Colonic mucosa (tissue), 4 donors: ENCODE measurements at regions not wholly inside any gene's neighbourhood (a gene's known extent, or its start where the extent isn't known, plus 50 kb on each side); places are given as distances from the start of the nearest gene placed in this dataset.
"Not testable (repeated sequence)": the region's sequence is repeated elsewhere in the genome, so short reads cannot be mapped to it uniquely, and the experiment has no call there.

ENCODE experiments used
- DNase-seq: peaks from one replicate; pipeline ENCODE4 v3.0.0-alpha.2; 2020
- H3K27ac ChIP-seq: fragments of 200-600 bp; one replicate; pipeline ENCODE4 v1.8.0; 2021
- H3K27me3 ChIP-seq: fragments of 200-600 bp; one replicate; pipeline ENCODE4 v1.8.0; 2021
- H3K36me3 ChIP-seq: fragments of 200-600 bp; one replicate; pipeline ENCODE4 v1.8.0; 2021
- H3K4me1 ChIP-seq: fragments of 200-600 bp; one replicate; pipeline ENCODE4 v1.8.0; 2021; ENCODE audit warnings: mild to moderate bottlenecking
- H3K4me3 ChIP-seq: fragments of 200-600 bp; one replicate; pipeline ENCODE4 v1.8.0; 2021
- H3K9ac ChIP-seq, 2 donors: one replicate each; pipeline ENCODE4 v1.7.0; 2013; ENCODE audit warnings: control low read depth in 2 of 2, low read depth in 2 of 2, low read length in 2 of 2
- H3K9me3 ChIP-seq: fragments of 200-600 bp; one replicate; pipeline ENCODE4 v1.8.0; 2021
- CTCF ChIP-seq: fragments of 200-600 bp; IDR thresholded peaks from one replicate; pipeline ENCODE4 v1.8.0; 2022; ENCODE audit warnings: antibody characterized with exemption, mild to moderate bottlenecking
- intact Hi-C: fragments of 100-400 bp; cut with DNase I; formaldehyde crosslinking; loops from one replicate; pipeline ENCODE4 v1.14.1; 2022
- donor health status: healthy.
- donor health status: DM: no; HTN: no; CAD: no.
- donor health status: DM: no; HTN: no; CAD: no.

- DNase-seq = no peak
- Histone ChIP-seq H3K4me3 (no peak overlapping the region), H3K4me1 (no peaks in the 10 kb centered on the region), H3K9ac (no peak overlapping the region), H3K36me3 (no peaks in the 10 kb centered on the region), H3K27ac (no peak overlapping the region), H3K9me3 (no peaks in the 10 kb centered on the region), H3K27me3 (no peaks in the 10 kb centered on the region)
- TF ChIP-seq CTCF = no peak
- intact Hi-C loops = no loop called here
Measured at GRCh38 chr11:86738568-86738967, 61.8 kb upstream of the PRSS23 start.

DNA sequence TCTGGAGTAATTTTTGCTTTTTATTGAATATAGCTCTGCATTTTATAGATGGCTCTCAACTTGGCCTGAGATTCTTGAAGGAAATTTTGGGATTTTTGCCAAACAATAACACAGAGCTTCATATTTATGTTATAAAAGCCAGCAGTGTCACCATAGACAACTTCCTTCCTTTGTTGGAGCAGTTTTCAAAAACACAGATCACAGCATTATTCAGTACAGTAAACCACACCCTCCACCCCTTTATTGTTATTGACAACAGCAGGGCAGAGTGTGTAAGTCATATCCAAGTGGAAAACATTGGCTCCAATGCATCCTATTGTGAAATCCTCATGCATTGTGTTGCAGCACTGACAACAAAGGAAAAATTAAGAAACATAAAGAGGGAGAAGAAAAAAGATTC lies 62.6 kb upstream of the PRSS23 start:
- intact Hi-C loops = no loop called here
- no peaks in the 10 kb centered on the region for H3K36me3 ChIP-seq
- no peak overlapping the region for H3K4me3 ChIP-seq
- no peak for TF ChIP-seq CTCF
- no peaks in the 10 kb centered on the region for H3K9me3 ChIP-seq
- H3K27ac ChIP-seq = no peak overlapping the region
- H3K27me3 ChIP-seq = no peaks in the 10 kb centered on the region
- DNase-seq = no peak
- H3K4me1 ChIP-seq = no peaks in the 10 kb centered on the region
- H3K9ac ChIP-seq = no peak overlapping the region

DNA sequence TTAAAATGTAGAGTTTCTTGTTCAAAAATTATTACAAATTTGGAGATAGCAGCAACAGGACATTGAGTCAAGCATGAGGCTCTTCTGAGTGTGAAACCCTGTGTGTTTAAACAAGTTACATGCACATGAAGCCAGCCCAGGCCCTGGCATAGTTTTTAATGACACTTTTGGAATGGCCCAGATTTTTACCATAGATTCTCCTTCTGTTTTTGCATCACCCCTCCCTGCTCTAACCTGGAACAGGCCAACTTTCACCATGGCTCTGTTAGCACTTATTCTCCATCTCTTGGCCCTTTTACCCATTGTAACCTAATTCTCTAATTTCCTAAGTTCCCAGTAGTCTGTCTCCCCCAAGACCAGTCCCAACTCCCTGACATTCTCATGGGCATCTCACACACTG lies 63.1 kb upstream of the PRSS23 start:
- Histone ChIP-seq H3K4me3 (no peak overlapping the region), H3K9ac (no peak overlapping the region), H3K27me3 (no peaks in the 10 kb centered on the region), H3K9me3 (no peaks in the 10 kb centered on the region), H3K27ac (no peak overlapping the region), H3K36me3 (no peaks in the 10 kb centered on the region), H3K4me1 (no peaks in the 10 kb centered on the region)
- DNase-seq = no peak
- no peak for TF ChIP-seq CTCF
- intact Hi-C loops = no loop called here

DNA sequence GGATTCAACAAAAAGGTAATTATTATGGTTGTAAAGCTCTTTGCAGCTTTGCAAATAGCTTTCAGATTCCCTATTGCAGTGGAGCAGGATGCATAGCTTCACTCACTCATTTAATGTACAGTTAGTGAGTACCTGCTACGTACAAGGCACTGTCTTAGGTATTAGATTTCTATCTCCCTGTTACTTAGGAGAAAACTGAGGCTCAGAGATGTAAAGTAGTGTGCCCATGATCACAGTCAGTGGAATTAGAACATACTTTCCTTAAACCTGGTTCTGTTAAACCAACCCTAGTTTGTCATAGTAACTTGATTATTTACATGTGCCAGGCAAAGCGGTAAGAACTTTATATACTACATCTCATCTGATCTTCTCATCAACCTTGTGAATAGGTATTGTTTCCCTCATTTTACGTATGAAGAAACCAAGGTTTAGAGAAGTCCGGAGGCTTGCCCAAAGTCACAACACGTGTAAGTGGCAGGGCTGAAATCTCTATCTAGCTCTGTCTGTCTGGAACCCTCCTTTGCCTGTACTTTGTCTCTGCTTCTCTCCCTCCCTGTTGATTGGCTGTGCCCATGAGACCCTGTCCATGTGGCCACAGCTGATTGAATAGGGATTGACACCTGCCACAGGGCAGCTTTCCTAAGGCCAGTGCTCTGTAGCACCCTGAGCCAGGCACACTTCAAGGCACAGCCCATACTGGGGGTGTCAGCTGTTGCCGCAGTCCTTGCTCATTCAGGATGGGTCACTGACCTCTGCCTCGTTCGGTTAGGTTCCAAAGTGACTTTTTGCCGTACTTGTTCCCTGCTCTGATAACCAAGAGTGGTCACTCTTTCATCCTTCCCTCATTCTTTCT lies 63.8 kb upstream of the PRSS23 start:
- H3K27me3 ChIP-seq = no peaks in the 10 kb centered on the region
- no peak for TF ChIP-seq CTCF
- H3K4me3 ChIP-seq = no peak overlapping the region
- H3K36me3 ChIP-seq = no peaks in the 10 kb centered on the region
- H3K4me1 ChIP-seq = no peaks in the 10 kb centered on the region
- H3K9ac ChIP-seq = no peak overlapping the region
- no peak for DNase-seq
- no peak overlapping the region for H3K27ac ChIP-seq
- intact Hi-C loops = no loop called here
- no peaks in the 10 kb centered on the region for H3K9me3 ChIP-seq

DNA sequence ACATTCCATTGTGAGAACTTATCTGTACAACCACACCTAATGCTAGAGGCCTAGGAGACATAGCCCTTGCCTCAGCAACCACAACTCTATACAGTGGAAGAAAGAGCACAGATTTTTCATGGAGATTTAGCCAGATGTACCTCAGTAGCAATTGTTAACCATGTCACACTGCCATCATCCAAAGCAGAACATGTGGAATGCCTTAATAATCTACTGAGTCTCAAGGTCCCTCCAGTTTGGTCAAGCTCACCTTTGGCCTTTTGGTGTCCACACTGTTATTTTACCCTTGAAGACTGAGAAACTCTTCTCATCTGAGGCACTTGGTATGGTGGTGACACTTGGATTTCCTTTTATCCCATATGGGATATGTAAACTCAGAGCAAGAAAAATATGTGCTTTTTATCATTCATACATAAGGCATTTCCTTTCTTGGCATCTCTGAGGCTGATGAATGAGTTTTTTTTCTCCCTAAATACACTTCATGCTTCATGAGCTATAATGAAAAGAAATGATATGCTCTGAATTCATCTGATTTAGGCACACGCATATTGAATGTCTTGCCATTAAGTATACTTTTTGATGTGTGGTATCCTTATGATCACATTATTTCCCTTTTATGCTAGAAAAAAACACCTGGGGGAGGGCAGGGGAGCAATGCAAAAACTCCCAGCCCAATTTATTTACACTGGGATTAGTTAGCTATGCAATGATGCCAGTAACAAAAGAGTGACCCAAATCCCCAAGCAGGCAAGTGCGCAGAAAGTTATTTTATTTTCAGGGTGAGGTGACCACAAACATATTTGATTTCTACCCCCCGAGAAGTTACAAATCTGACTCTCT lies 63.3 kb upstream of the ME3 start:
- no peak for TF ChIP-seq CTCF
- H3K9ac ChIP-seq = no peak overlapping the region

DNA sequence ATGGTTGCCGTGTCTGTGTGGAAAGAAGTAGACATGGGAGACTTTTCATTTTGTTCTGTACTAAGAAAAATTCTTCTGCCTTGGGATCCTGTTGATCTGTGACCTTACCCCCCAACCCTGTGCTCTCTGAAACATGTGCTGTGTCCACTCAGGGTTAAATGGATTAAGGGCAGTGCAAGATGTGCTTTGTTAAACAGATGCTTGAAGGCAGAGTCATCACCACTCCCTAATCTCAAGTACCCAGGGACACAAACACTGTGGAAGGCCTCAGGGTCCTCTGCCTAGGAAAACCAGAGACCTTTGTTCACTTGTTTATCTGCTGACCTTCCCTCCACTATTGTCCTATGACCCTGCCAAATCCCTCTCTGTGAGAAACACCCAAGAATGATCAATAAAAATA lies 60.3 kb upstream of the ME3 start:
- H3K4me3 ChIP-seq, H3K27ac ChIP-seq, H3K9me3 ChIP-seq, intact Hi-C loops, H3K9ac ChIP-seq, H3K27me3 ChIP-seq, DNase-seq, H3K4me1 ChIP-seq, H3K36me3 ChIP-seq: not testable (repeated sequence)

More for the DNA sequence above, 63.3 kb upstream of the ME3 start:
- intact Hi-C loops = no loop called here
- Histone ChIP-seq H3K9me3 (no peaks in the 10 kb centered on the region), H3K4me3 (no peak overlapping the region), H3K36me3 (no peaks in the 10 kb centered on the region), H3K27ac (no peak overlapping the region), H3K4me1 (no peaks in the 10 kb centered on the region), H3K27me3 (no peaks in the 10 kb centered on the region)
- DNase-seq = no peak

DNA sequence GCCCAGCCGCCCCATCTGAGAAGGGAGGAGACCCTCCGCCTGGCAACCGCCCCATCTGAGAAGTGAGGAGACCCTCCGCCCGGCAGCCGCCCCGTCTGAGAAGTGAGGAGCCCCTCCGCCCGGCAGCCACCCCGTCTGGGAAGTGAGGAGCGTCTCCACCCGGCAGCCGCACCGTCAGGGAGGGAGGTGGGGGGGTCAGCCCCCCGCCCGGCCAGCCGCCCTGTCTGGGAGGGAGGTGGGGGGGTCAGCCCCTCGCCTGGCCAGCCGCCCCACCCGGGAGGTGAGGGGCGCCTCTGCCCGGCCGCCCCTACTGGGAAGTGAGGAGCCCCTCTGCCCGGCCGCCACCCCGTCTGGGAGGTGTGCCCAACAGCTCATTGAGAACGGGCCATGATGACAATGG lies 59.9 kb upstream of the ME3 start:
- H3K4me1 ChIP-seq, H3K4me3 ChIP-seq, H3K9me3 ChIP-seq, H3K27ac ChIP-seq, H3K36me3 ChIP-seq, intact Hi-C loops, DNase-seq, H3K9ac ChIP-seq, H3K27me3 ChIP-seq: not testable (repeated sequence)

DNA sequence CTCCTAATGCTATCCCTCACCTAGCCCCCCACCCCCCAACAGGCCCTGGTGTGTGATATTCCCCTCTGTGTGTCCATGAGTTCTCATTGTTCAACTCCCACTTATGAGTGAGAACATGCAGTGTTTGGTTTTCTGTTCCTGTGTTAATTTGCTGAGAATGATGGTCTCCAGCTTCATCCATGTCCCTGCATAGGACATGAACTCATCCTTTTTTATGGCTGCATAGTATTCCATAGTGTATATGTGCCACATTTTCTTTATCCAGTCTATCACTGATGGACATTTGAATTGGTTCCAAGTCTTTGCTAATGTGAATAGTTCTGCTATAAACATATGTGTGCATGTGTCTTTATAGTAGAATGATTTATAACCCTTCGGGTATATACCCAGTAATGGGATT lies 57.2 kb upstream of the ME3 start:
- H3K27me3 ChIP-seq, intact Hi-C loops, H3K4me1 ChIP-seq, H3K36me3 ChIP-seq, H3K9me3 ChIP-seq, H3K27ac ChIP-seq, H3K9ac ChIP-seq, H3K4me3 ChIP-seq, DNase-seq: not testable (repeated sequence)
